Tibial nerve (tissue), 4 donors: ENCODE measurements at regions not wholly inside any gene's neighbourhood (a gene's known extent, or its start where the extent isn't known, plus 50 kb on each side); places are given as distances from the start of the nearest gene placed in this dataset.
"Not testable (repeated sequence)": the region's sequence is repeated elsewhere in the genome, so short reads cannot be mapped to it uniquely, and the experiment has no call there.

Experiments used
- DNase-seq, 2 donors: peaks; one replicate each; pipeline ENCODE4 v3.0.0-alpha.2; 2019; ENCODE audit warnings: low spot score in 2 of 2
- H3K27ac ChIP-seq, 4 donors: fragments of 200-600 bp; sonication (generic) in 3 of 4; one replicate each; pipeline ENCODE4 v1.5.1; 2017 to 2019; ENCODE audit warnings: mild to moderate bottlenecking in 1 of 4
- H3K27me3 ChIP-seq, 2 donors: fragments of 200-600 bp; sonication (generic) in 1 of 2; one replicate each; pipeline versions ENCODE4 v1.5.1 to v1.6.0; 2017 to 2019
- H3K36me3 ChIP-seq, 3 donors: fragments of 200-600 bp; sonication (generic); one replicate each; pipeline ENCODE4 v1.5.1; 2018 to 2019
- H3K4me1 ChIP-seq, 4 donors: fragments of 200-600 bp; sonication (generic) in 3 of 4; one replicate each; pipeline ENCODE4 v1.5.1; 2017 to 2019
- H3K4me3 ChIP-seq, 4 donors: fragments of 200-600 bp; sonication (generic) in 3 of 4; one replicate each; pipeline ENCODE4 v1.5.1; 2017 to 2019; ENCODE audit warnings: mild to moderate bottlenecking in 1 of 4, moderate library complexity in 1 of 4
- H3K9me3 ChIP-seq, 4 donors: fragments of 200-600 bp; sonication (generic) in 3 of 4; one replicate each; pipeline ENCODE4 v1.5.1; 2017 to 2019
- CTCF ChIP-seq, 5 experiments: fragments of 200-600 bp in 3 of 5; fragments of 450-650 bp in 2 of 5; sonication (generic) in 3 of 5; IDR thresholded peaks; one replicate each; pipeline ENCODE4 v1.5.1; 2016 to 2019; ENCODE audit warnings: antibody characterized with exemption in 5 of 5, mild to moderate bottlenecking in 3 of 5, moderate library complexity in 2 of 5
- EP300 ChIP-seq, 2 donors: sonication (generic); formaldehyde crosslinking; IDR thresholded peaks; one replicate each; pipeline ENCODE4 v1.6.1; 2017; ENCODE audit warnings: antibody characterized with exemption in 2 of 2, mild to moderate bottlenecking in 1 of 2
- POLR2A ChIP-seq, 2 donors: fragments of 450-650 bp; IDR thresholded peaks; one replicate each; pipeline ENCODE4 v1.6.1; 2017; ENCODE audit warnings: antibody characterized with exemption in 2 of 2, mild to moderate bottlenecking in 2 of 2, moderate library complexity in 2 of 2
- WGBS, 2 donors: methylation state at CpG; one replicate each; pipeline ENCODE4 v1.1.5; 2018; 5-methylcytosine and 5-hydroxymethylcytosine counted together

DNA sequence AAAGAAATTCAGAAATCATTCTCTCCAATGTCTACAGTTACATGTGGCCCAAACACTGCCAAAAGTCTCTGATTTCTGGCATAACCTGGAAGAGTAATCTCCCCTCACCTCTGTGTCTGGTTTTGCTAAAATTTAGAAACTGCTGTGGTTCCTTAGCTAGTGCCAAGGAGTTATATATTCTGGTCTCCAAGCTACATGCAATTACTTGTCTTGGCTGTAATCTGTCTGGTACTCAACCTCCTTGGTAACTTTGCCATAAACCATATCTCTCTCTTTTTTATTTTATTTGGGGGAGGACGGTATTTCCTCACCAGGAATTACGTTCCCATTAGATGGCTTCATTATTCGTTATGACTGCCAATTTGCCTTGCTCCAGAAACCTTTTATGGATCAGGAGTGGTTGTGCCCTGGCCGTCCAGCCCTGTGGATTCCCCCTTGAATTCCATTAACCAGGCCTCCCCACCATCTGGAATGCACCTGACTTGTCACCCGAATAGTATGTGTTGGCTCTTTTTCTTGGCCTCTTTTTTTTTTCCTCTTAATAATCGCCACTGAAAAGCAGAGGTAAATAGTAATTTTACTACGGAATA lies 400.0 kb downstream of the CD83 start:
- H3K4me3 ChIP-seq: no peak overlapping the region
- H3K36me3 ChIP-seq: no peaks in the 10 kb centered on the region
- no peaks in the 10 kb centered on the region for H3K9me3 ChIP-seq
- peaks cover 0 to 21% (median 0%) of the 10 kb centered on the region in 4 donors for H3K4me1 ChIP-seq
- no peaks in the 10 kb centered on the region for H3K27me3 ChIP-seq
- no peak overlapping the region for H3K27ac ChIP-seq
- no peak for DNase-seq
- 73 to 83% methylated on average over 7 of the region's 7 CpGs for WGBS, 2 donors
- no peak for TF ChIP-seq EP300 (IDR thresholded peaks at IDR 0.05)
- no peak for TF ChIP-seq POLR2A (IDR thresholded peaks at IDR 0.05)

- no peaks in the 10 kb centered on the region for H3K9me3 ChIP-seq
- H3K4me3 ChIP-seq: no peak overlapping the region
- 68% methylated on average over 14 of the region's 14 CpGs for WGBS, 2 donors
- no peak overlapping the region for H3K27ac ChIP-seq
- peaks cover 0 to 21% (median 0%) of the 10 kb centered on the region in 4 donors for H3K4me1 ChIP-seq
- no peaks in the 10 kb centered on the region for H3K36me3 ChIP-seq
- no peaks in the 10 kb centered on the region for H3K27me3 ChIP-seq
- TF ChIP-seq POLR2A (IDR thresholded peaks at IDR 0.05): no peak
- no peak for TF ChIP-seq EP300 (IDR thresholded peaks at IDR 0.05)
- TF ChIP-seq CTCF (IDR thresholded peaks at IDR 0.05): no peak
- DNase-seq: no peak
Measured at GRCh38 chr6:14518515-14519217, 401.1 kb downstream of the CD83 start.

DNA sequence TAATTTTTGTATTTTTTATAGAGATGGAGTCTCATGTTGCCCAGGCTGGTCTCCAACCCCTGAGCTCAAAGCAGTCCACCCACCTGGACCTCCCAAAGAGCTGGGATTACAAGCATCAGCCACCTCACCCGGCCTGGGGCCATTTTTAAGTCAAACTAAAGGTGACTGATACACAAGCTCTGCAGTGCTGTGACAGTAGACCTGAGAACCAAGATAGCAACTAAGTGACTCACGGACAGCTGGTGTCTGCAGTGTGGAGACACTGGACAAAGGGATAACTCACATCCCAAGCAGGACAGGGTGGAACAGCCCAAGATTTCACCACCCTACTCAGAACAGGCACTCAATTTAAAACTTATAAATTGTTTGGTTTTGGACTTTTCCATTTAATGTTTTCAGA lies 402.5 kb downstream of the CD83 start:
- no peak for DNase-seq
- no peak overlapping the region for H3K27ac ChIP-seq

GRCh38 chr6:14520536-14520935 lies 403.0 kb downstream of the CD83 start:
- no peaks in the 10 kb centered on the region for H3K9me3 ChIP-seq
- TF ChIP-seq POLR2A (IDR thresholded peaks at IDR 0.05) (no peak), CTCF (IDR thresholded peaks at IDR 0.05) (no peak), EP300 (IDR thresholded peaks at IDR 0.05) (no peak)
- DNase-seq: no peak
- WGBS, 2 donors: 89 to 95% methylated on average over 2 of the region's 2 CpGs
- H3K36me3 ChIP-seq: no peaks in the 10 kb centered on the region
- no peak overlapping the region for H3K27ac ChIP-seq
- H3K4me1 ChIP-seq: peaks cover 0 to 21% (median 0%) of the 10 kb centered on the region in 4 donors
- H3K27me3 ChIP-seq: no peaks in the 10 kb centered on the region
- H3K4me3 ChIP-seq: no peak overlapping the region

More for the DNA sequence above, 402.5 kb downstream of the CD83 start:
- H3K36me3 ChIP-seq: no peaks in the 10 kb centered on the region
- no peaks in the 10 kb centered on the region for H3K27me3 ChIP-seq
- H3K9me3 ChIP-seq: no peaks in the 10 kb centered on the region
- no peak for TF ChIP-seq POLR2A (IDR thresholded peaks at IDR 0.05)
- H3K4me3 ChIP-seq: no peak overlapping the region
- 96 to 100% methylated on average over 2 of the region's 2 CpGs for WGBS, 2 donors
- peaks cover 0 to 21% (median 0%) of the 10 kb centered on the region in 4 donors for H3K4me1 ChIP-seq

DNA sequence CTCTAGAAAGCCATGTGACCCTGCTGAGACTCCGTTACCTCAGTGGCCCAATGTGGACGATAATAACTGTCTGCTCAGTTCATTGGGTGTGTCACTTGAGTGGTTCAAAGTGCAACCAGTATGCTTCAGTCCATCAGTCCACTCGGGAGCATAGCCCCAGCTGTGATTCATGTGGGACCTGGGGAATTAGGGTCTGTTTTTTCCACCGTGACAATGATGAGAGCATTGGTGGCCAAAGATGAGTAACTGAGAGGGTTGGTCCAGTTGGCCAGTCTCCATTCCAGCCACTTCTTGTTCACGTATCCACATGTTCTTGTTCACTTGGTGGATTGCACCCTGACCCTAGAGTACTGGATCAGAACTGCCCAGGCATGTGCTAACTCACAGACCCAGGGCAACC lies 403.6 kb downstream of the CD83 start:
- no peak overlapping the region for H3K27ac ChIP-seq
- DNase-seq: no peak
- H3K36me3 ChIP-seq: no peaks in the 10 kb centered on the region
- no peak overlapping the region for H3K4me3 ChIP-seq
- no peaks in the 10 kb centered on the region for H3K9me3 ChIP-seq
- peaks cover 0 to 21% (median 0%) of the 10 kb centered on the region in 4 donors for H3K4me1 ChIP-seq
- no peaks in the 10 kb centered on the region for H3K27me3 ChIP-seq
- WGBS, 2 donors: 72 to 88% methylated on average over 5 of the region's 5 CpGs
- no peak for TF ChIP-seq CTCF (IDR thresholded peaks at IDR 0.05)
- TF ChIP-seq EP300 (IDR thresholded peaks at IDR 0.05): no peak
- TF ChIP-seq POLR2A (IDR thresholded peaks at IDR 0.05): no peak

DNA sequence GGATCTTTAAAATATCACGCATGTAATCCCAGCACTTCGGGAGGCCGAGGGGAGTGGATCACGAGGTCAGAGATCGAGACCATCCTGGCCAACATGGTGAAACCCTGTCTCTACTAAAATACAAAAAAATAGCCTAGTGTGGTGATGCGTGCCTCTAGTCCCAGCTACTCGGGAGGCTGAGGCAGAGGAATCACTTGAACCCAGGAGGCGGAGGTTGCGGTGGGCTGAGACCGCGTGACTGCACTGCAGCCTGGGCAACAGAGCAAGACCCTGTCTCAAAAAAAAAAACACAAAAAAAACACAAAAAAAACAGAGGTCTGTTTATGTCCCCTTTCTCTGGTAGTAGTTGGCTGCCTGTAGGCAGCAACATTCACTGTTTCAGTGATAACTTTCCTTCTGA lies 404.3 kb downstream of the CD83 start:
- not testable (repeated sequence) for H3K36me3 ChIP-seq
- 92 to 95% methylated on average over 11 of the region's 11 CpGs for WGBS, 2 donors

More for the DNA sequence above, 404.3 kb downstream of the CD83 start:
- H3K9me3 ChIP-seq, H3K4me3 ChIP-seq, H3K27me3 ChIP-seq, H3K27ac ChIP-seq, DNase-seq: not testable (repeated sequence)
- peaks cover 0 to 17% (median 0%) of the 10 kb centered on the region in 4 donors for H3K4me1 ChIP-seq
